Activated B cell treated with CpG ODN at 0.5 μM for 24 hours (primary cell): ENCODE measurements at regions not wholly inside any gene's neighbourhood (a gene's known extent, or its start where the extent isn't known, plus 50 kb on each side); places are given as distances from the start of the nearest gene placed in this dataset.

Source experiments
- ATAC-seq: fragments of 200-7000 bp; cut with Tn5 transposase; one replicate; pipeline ENCODE4 v1.10.0; 2021; ENCODE audit warnings: low read depth, mild to moderate bottlenecking, moderate library complexity
- CTCF ChIA-PET: fragments of 350-600 bp; sonication (Branson Sonifier 250); formaldehyde crosslinking; loops from one replicate; lab custom pipeline; 2021; ENCODE audit warnings: antibody characterized with exemption; lab: Charles Lee
- POLR2A ChIA-PET: fragments of 350-600 bp; sonication (Branson Sonifier 250); formaldehyde crosslinking; loops from one replicate; lab custom pipeline; 2021; ENCODE audit warnings: antibody characterized with exemption; lab: Charles Lee
- DNase-seq: peaks from one replicate; pipeline ENCODE4 v3.0.0; 2022
- H3K27ac Mint-ChIP-seq: one replicate; pipeline ENCODE4 v1.8.0; 2020; ENCODE audit warnings: mixed read lengths
- H3K27me3 Mint-ChIP-seq: one replicate; pipeline ENCODE4 v1.8.0; 2021; ENCODE audit warnings: mixed read lengths
- H3K36me3 Mint-ChIP-seq: one replicate; pipeline ENCODE4 v1.8.0; 2021; ENCODE audit warnings: low read depth, mixed read lengths
- H3K4me1 Mint-ChIP-seq: one replicate; pipeline ENCODE4 v1.8.0; 2021; ENCODE audit warnings: mixed read lengths
- H3K4me3 Mint-ChIP-seq: one replicate; pipeline ENCODE4 v1.8.0; 2020; ENCODE audit warnings: mild to moderate bottlenecking, mixed read lengths
- H3K9me3 Mint-ChIP-seq: one replicate; pipeline ENCODE4 v1.8.0; 2020; ENCODE audit warnings: mixed read lengths
- CTCF ChIP-seq: fragments of 200-600 bp; IDR thresholded peaks from one replicate; pipeline ENCODE4 v1.8.0; 2022; ENCODE audit warnings: antibody characterized with exemption, mild to moderate bottlenecking
- intact Hi-C: fragments of 100-400 bp; cut with micrococcal nuclease; formaldehyde crosslinking; loops from one replicate; pipeline ENCODE4 v1.15.1; 2024

- no peak for TF ChIP-seq CTCF
- Mint-ChIP-seq H3K27me3 (no peaks in the 10 kb centered on the region), H3K36me3 (no peaks in the 10 kb centered on the region), H3K9me3 (no peaks in the 10 kb centered on the region), H3K4me3 (no peak overlapping the region), H3K27ac (no peak overlapping the region), H3K4me1 (no peaks in the 10 kb centered on the region)
- CTCF ChIA-PET: no interaction called here
- no peak for ATAC-seq
- no peak for DNase-seq
- intact Hi-C loops: no loop called here
- POLR2A ChIA-PET: no interaction called here
Measured at GRCh38 chr4:163264934-163265333, 67.5 kb downstream of the NPY1R start.

DNA sequence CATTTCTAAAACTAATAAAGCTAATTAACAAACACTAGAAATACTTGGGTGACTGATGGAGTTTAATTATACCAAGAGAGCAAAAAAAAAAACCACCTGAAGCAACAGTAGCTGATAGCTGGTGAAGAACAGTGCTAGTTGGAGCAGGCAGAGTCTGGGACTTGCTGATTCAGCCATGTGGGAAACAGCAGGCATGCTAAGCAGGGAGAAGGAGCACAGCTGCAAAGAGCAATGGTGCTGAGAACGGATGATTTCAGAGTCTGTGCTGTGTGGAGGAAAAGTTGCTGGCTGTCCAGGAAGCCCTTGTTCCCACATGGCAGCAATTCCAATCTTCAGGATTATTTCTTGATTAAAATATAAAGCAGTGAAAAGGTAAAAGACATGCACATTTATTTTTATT lies 68.8 kb downstream of the NPY1R start:
- ATAC-seq (no peak), DNase-seq (no peak)
- Mint-ChIP-seq H3K27ac (no peak overlapping the region), H3K36me3 (no peaks in the 10 kb centered on the region), H3K4me1 (no peaks in the 10 kb centered on the region), H3K9me3 (no peaks in the 10 kb centered on the region), H3K4me3 (no peak overlapping the region), H3K27me3 (no peaks in the 10 kb centered on the region)
- intact Hi-C loops: no loop called here
- TF ChIP-seq CTCF: no peak
- ChIA-PET CTCF (no interaction called here), POLR2A (no interaction called here)

GRCh38 chr4:163256680-163257343 lies 75.6 kb downstream of the NPY1R start:
- ATAC-seq (no peak), DNase-seq (no peak)
- Mint-ChIP-seq H3K4me3 (no peak overlapping the region), H3K9me3 (peaks cover 3% of the 10 kb centered on the region), H3K27me3 (peaks cover 6% of the 10 kb centered on the region), H3K27ac (no peak overlapping the region), H3K36me3 (no peaks in the 10 kb centered on the region), H3K4me1 (no peaks in the 10 kb centered on the region)
- TF ChIP-seq CTCF: no peak
- ChIA-PET POLR2A (no interaction called here), CTCF (no interaction called here)
- intact Hi-C loops: no loop called here

DNA sequence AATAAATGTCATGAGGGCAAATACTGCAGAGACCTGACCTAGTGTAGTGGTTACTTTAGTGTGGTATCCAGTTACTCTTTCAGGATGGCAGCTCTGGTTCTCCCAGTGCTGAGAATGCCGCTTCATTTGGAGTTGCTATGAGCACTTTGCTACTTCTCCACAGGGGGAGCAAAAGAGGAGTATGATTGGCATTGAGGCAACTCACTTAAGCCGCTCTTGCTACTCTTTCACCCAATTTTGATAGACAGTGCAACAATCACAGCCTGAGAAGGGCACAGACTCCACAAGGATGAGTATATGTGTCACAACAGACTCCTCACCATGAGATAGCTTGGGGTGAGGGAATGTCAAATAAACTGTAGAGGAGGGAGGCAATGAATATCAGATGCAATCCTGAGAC lies 81.2 kb downstream of the NPY1R start:
- ATAC-seq (no peak), DNase-seq (no peak)
- Mint-ChIP-seq H3K36me3 (no peaks in the 10 kb centered on the region), H3K27ac (no peak overlapping the region), H3K9me3 (peaks cover 5% of the 10 kb centered on the region), H3K4me3 (no peak overlapping the region), H3K4me1 (no peaks in the 10 kb centered on the region), H3K27me3 (peaks cover 8% of the 10 kb centered on the region)
- ChIA-PET POLR2A (no interaction called here), CTCF (no interaction called here)
- intact Hi-C loops: no loop called here
- TF ChIP-seq CTCF: no peak

DNA sequence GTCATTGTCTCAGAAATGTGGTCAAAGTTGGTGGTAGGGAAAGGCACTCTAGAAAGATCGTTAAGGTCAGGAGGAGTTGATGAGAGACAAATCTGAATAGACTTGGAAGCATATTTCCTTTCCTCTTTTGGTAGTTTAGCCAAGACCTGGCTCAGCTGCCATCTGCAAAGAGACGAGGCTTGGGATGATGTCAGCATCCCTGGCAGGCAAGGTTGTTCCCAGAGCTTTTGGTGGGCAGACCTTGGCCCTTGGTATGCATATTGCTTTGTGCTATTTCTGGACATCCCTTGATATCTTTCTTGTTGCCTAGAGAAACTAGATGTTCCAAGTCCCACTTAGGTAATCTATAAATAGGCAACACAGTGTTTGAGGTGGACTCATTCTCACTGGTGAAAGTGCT lies 82.4 kb upstream of the NAF1 start:
- CTCF ChIA-PET: no interaction called here
- TF ChIP-seq CTCF: no peak
- DNase-seq (no peak), ATAC-seq (no peak)
- no peaks in the 10 kb centered on the region for H3K36me3 Mint-ChIP-seq
- H3K4me3 Mint-ChIP-seq: no peak overlapping the region
- intact Hi-C loops: no loop called here
- H3K4me1 Mint-ChIP-seq: no peaks in the 10 kb centered on the region
- peaks cover 6% of the 10 kb centered on the region for H3K27me3 Mint-ChIP-seq
- no peak overlapping the region for H3K27ac Mint-ChIP-seq
- H3K9me3 Mint-ChIP-seq: peaks cover 3% of the 10 kb centered on the region
- POLR2A ChIA-PET: no interaction called here
